ENCODE measurements at regions not wholly inside any gene's neighbourhood (a gene's known extent, or its start where the extent isn't known, plus 50 kb on each side); places are given as distances from the start of the nearest gene placed in this dataset.

- no peak for TF ChIP-seq EZH2phosphoT487 (IDR thresholded peaks at IDR 0.05; ENCODE audit: borderline replicate concordance, low read length)
- no peak for TF ChIP-seq CTCF (IDR thresholded peaks at IDR 0.05; ENCODE audit: low read depth, low read length, poor library complexity, severe bottlenecking)
Observed at GRCh38 chr2:22628221-22628620, 756.8 kb upstream of the KLHL29 start.
